ENCODE measurements at regions not wholly inside any gene's neighbourhood (a gene's known extent, or its start where the extent isn't known, plus 50 kb on each side); places are given as distances from the start of the nearest gene placed in this dataset.
A peak's percentile ranks its signal among the peaks of the same experiment; 100 is the strongest.

DNA sequence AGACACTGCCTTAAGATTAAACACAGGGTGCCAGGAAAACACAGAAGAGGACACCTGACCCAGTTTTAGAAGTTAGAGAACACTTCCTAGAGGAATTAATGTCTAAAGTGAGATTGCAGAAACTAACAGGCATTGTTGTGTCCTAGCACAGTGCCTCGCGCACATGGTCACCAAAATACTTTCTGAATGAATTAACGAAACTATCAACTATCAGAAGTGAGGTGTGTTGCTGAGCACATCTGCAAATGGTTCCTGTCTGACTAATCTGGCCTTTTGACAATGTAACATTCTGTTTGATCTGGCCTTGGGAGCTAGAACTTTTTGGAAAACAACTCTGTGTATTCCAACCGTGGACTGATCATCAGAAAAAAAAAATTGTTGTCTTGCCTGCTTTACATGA, 556.8 kb upstream of the LCORL start:
- Histone ChIP-seq H3K9me3 (replicated peaks in 1 of 3) (no peaks in the 10 kb centered on the region), H3K4me1 (replicated peaks in 1 of 2) (peaks cover 3 to 9% of the 10 kb centered on the region in 2 donors), H3K36me3 (replicated peaks in 1 of 2) (no peaks in the 10 kb centered on the region), H3K4me3 (no peak overlapping the region), H3K27ac (no peak overlapping the region), H3K27me3 (no peaks in the 10 kb centered on the region)
- DNase-seq, result peak in 1 of 7 donors; percentile 17
- no peak for TF ChIP-seq POLR2A (IDR thresholded peaks at IDR 0.05)
- TF ChIP-seq, protein P1, sequence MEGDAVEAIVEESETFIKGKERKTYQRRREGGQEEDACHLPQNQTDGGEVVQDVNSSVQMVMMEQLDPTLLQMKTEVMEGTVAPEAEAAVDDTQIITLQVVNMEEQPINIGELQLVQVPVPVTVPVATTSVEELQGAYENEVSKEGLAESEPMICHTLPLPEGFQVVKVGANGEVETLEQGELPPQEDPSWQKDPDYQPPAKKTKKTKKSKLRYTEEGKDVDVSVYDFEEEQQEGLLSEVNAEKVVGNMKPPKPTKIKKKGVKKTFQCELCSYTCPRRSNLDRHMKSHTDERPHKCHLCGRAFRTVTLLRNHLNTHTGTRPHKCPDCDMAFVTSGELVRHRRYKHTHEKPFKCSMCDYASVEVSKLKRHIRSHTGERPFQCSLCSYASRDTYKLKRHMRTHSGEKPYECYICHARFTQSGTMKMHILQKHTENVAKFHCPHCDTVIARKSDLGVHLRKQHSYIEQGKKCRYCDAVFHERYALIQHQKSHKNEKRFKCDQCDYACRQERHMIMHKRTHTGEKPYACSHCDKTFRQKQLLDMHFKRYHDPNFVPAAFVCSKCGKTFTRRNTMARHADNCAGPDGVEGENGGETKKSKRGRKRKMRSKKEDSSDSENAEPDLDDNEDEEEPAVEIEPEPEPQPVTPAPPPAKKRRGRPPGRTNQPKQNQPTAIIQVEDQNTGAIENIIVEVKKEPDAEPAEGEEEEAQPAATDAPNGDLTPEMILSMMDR (IDR thresholded peaks at IDR 0.05), result no peak
- 34 to 46% (median 41%) methylated on average over 4 of the region's 4 CpGs for WGBS, 4 donors
- intact Hi-C loops (cut with DNase I), result no loop called here

DNA sequence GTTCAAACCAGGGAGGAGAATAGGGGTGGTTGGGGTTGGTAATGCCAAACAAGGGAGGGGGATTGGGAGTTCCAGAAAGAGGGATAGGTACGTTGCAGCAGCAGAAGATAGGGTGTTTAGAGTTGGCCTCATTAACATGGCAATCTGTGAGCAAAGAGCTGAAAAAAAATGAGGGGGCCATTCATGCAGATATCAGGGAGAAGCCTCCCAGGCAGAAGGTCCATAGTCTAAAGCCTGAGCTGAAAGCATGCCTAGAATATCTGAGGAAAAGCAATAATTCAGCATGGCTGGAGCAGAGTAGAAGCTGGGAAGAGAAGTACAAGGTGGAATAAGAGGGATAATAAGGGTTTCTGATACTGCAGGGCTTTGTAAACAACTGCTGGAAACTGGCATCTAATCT, 550.9 kb upstream of the LCORL start:
- Histone ChIP-seq H3K9me3 (replicated peaks in 1 of 3) (no peaks in the 10 kb centered on the region), H3K4me3 (no peak overlapping the region), H3K27ac (no peak overlapping the region), H3K4me1 (replicated peaks in 1 of 2) (peaks cover 0 to 7% of the 10 kb centered on the region in 2 donors), H3K36me3 (replicated peaks in 1 of 2) (no peaks in the 10 kb centered on the region), H3K27me3 (no peaks in the 10 kb centered on the region)
- 75 to 93% (median 81%) methylated on average over 1 of the region's 1 CpG for WGBS, 4 donors
- intact Hi-C loops (cut with DNase I), result no loop called here
- DNase-seq, result no peak
- no peak for TF ChIP-seq POLR2A (IDR thresholded peaks at IDR 0.05)
- TF ChIP-seq, protein P1 (IDR thresholded peaks at IDR 0.05), result no peak

DNA sequence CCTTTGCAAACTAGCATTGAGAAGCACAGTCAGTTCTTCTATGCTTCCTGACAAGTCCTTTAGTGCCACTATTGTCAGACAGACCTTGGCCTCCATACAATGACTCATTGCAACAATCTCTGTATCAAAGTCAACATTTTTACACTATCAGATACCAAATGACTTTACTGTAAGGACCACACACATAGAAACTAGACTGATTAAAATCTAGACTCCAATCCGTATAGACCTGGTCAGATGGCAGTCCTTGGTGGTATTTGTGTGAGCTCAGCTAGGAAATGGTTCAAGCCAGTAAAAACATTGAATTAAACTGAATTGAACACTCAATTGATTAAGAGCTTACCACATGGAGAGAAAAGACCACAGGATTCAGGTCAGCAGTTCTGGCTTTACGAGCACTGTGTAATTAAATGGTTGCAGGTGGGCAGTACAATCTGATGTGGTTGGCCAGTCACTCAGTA, 549.8 kb upstream of the LCORL start:
- no peaks in the 10 kb centered on the region for H3K36me3 ChIP-seq (replicated peaks in 1 of 2)
- TF ChIP-seq POLR2A (IDR thresholded peaks at IDR 0.05), result no peak
- TF ChIP-seq, protein P1 (IDR thresholded peaks at IDR 0.05), result no peak
- H3K9me3 ChIP-seq (replicated peaks in 1 of 3), result no peaks in the 10 kb centered on the region
- H3K4me1 ChIP-seq (replicated peaks in 1 of 2), result peaks cover 0 to 7% of the 10 kb centered on the region in 2 donors
- H3K27ac ChIP-seq, result no peak overlapping the region
- intact Hi-C loops (cut with DNase I), result no loop called here
- DNase-seq, result no peak
- 15 to 46% (median 38%) methylated on average over 2 of the region's 2 CpGs for WGBS, 4 donors
- H3K4me3 ChIP-seq, result no peak overlapping the region
- no peaks in the 10 kb centered on the region for H3K27me3 ChIP-seq

DNA sequence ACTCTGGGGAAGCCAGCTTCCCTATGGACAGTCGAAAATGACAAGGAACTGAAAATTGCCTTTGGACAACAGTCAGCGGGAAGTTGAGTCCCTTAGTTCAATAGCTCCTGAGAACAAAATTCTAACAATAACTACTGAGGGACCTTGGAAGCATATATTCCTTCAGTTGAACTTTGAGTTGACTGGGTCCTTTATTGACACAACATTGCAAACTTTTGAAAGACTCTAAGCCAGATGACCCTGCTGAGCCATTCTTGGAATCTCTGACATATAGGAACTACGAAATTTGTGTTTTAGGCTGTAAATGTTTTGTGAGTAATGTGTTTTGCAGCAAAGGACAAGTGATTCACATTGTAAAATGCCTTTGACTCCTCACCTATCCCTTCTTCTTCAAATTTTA, 548.8 kb upstream of the LCORL start:
- no peak for TF ChIP-seq POLR2A (IDR thresholded peaks at IDR 0.05)
- TF ChIP-seq, protein P1 (IDR thresholded peaks at IDR 0.05), result no peak
- H3K27ac ChIP-seq, result no peak overlapping the region
- DNase-seq, result no peak
- H3K4me1 ChIP-seq (replicated peaks in 1 of 2), result peaks cover 0 to 7% of the 10 kb centered on the region in 2 donors
- H3K27me3 ChIP-seq, result no peaks in the 10 kb centered on the region
- H3K9me3 ChIP-seq (replicated peaks in 1 of 3), result no peaks in the 10 kb centered on the region
- no peaks in the 10 kb centered on the region for H3K36me3 ChIP-seq (replicated peaks in 1 of 2)
- intact Hi-C loops (cut with DNase I), result no loop called here
- WGBS, 4 donors, result 62 to 88% (median 74%) methylated on average over 3 of the region's 3 CpGs
- no peak overlapping the region for H3K4me3 ChIP-seq

Measured in adrenal gland (tissue), 9 donors.